HG03280 (cell line): ENCODE measurements at regions not wholly inside any gene's neighbourhood (a gene's known extent, or its start where the extent isn't known, plus 50 kb on each side); places are given as distances from the start of the nearest gene placed in this dataset.
A peak's percentile ranks its signal among the peaks of the same experiment; 100 is the strongest.
"Not testable (repeated sequence)": the region's sequence is repeated elsewhere in the genome, so short reads cannot be mapped to it uniquely, and the experiment has no call there.

Experiments used
- ATAC-seq: cut with Tn5 transposase; IDR thresholded peaks from one replicate; pipeline ENCODE4 v1.9.1; 2021; ENCODE audit warnings: mild to moderate bottlenecking, moderate library complexity; ENCODE audit not compliant: unreplicated experiment

DNA sequence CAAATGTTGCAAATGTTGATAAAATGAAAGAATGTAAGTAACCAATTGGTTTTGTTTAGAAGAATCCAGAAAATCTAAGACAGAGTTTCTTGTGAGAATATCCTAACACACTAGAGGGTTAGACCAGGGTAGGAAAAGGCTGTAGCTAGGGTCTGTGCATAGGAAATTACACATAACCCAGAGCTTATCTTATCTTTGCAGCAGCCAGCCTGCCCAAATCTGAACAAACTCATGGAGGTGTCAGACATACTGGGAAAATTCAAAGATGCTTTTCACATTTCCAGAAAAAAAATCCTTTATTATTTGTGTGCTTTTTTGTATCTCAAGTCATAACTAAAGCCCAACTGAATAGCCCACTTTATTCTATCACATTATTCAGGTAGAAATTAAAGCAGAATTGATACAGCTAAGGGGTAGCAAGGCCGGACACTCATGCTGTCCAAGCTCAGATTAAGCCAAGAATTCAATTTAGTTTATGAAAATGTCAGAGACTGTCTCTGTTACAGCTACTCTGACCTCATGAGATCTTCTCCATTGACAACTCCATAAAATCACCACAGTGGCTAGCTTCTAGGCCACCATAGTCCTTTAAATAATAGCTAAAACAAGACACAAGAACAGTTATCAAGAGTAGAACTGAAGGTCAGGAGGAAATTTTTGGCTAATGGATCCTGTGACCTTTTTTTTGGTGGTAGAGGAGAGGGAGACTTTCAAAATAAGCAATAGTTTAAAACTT is 169.6 kb upstream of the RASSF8 start:
- no peak for ATAC-seq

DNA sequence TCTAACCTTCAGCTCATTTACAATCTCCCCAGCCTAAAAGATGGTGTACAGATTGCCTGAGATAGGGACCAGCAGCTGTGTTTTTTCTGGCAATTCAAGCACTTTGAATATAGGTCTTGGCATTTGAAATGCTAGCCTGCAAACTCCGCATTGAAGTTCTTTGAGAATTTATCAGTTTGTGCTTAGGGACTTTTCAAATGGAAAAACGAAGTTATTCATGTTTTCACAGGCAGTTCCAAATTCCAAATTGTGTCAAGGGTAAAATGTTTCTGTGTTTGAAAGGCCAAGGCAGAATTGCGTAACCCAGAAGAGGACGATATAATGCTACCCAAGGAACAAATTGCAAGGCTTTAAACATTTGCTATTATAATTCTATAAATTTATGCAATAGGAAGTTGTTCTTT is 168.9 kb upstream of the RASSF8 start:
- ATAC-seq, result no peak

DNA sequence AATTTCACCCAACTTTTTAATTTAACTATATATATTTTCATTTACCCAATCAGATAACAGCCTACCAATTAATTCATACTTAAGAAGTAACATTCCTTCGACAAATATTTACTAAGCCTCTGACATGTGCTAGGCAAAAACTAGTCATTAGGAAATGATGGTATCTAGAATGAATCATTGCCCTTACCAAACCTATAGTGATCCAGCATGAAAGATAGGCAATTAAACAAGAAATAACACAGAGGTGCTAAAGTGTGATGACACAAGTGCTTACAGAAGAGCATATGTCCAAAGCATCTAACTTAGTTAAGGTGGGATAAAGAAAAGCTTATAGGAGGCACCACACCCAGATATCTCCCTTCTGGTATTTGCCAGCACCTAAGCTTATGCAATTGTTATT is 166.5 kb upstream of the RASSF8 start:
- no peak for ATAC-seq

DNA sequence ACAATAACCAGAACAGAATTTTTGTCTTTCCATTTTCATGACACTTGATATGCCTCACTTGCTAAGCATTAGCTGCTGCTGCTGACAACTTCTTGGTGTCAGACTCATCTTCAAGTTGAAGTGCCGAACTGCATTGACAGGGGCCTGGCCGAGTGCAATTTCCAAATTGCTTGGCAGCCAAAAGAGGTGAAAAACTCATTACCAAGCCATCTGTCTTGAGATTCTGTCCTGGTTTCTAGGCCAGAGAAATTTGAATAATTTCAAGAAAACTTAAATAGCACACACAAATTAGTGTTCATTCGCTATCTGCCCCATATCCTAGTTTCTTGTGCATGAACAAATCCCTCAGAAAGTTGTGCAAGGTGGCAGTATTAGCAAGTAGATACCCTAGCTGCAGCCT is 165.3 kb upstream of the RASSF8 start:
- ATAC-seq, result no peak

DNA sequence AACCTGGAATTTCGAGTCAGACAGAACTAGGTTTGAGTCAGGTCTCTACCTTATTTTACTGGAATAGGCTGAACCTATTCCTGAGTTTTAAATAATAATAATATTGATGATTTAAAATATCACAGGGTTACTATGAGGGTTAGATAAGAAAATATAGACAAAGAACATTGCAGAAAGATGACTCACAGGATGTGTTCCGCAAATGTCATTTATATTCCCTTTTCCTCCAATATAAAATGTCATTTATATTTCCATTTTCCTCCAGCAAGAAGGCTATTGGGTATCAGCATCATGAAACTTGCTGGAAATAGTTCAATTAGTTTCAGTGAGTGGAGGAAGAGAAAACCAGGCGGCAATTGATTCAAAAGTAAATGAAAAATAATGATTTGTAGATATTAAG is 163.9 kb upstream of the RASSF8 start:
- no peak for ATAC-seq

DNA sequence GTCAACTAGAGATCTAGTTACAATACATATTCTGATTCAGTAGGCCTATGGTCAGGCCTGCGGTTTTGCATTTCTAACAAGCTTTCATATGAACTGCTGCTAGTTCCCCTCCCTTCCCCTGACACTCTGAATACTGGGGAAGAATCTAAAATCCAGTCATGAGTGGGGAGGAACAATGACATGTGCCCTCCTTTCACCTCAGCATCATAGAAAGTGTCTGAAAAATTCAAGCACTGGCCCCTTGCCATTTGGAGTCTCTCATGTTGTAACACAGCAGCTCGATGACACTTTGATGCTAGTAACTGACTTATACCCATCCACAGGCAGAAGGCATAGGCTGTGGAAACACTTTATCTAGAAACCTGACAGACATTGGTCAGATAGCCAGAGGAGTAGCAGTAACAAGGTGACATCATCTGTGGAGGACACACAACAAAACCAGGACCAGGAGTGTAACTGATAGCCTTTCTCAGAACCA is 161.9 kb upstream of the RASSF8 start:
- no peak for ATAC-seq

DNA sequence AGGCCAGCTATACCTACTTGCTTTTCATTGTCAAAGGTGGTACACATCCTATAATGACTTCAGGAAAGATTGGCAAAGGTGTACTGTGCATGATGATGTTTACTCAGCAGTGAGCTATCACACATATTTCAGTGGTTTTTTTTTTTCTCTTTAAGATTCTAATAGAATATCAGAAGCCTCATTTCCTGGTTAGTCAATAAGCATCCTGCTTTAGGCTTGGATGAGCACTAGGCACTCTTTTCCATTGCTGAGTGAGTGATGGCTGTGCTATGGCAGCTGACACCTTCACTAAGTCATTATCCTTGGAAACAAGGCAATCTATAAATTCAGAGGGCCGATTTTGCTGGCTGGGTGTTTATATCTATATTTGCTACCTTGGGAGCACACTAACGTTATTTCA is 161.1 kb upstream of the RASSF8 start:
- ATAC-seq, result no peak

DNA sequence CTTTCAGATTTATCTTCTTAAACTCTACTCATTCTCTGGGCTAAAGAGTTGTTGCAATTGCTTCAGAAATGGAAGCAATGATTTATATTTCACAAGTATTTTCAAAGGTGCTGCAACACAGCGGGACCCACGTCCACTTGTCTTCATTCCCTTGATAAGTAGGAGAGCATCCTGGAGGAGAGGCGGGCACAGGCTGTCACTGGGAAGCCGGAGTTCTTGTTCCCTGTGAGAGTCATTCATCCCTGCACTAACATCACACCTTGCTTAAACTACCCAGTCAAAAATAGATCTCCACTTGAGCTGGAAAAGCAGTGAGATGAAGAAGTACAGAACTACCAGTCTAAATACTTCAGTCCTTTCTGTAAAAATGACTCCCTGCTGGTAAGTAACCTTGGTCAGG is 160.5 kb upstream of the RASSF8 start:
- no peak for ATAC-seq

DNA sequence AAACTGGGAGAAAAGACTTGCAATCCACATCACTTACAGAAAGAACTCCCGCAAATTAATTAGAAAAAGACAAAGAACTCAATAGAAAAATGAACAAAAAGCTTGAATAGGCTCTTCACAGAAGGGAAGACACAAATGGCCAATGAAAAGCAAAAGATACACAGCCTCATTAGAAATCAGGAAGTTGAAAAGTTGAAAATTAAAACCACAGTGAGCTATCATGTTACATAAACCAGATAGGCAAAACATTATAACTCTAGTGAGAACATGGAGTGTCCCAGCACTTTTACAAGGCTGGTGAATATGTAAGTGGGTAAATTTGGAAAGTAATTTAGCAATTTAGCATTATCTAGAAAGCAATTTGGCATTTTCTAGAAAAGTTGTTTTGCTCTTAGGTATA is 158.4 kb upstream of the RASSF8 start:
- no peak for ATAC-seq

DNA sequence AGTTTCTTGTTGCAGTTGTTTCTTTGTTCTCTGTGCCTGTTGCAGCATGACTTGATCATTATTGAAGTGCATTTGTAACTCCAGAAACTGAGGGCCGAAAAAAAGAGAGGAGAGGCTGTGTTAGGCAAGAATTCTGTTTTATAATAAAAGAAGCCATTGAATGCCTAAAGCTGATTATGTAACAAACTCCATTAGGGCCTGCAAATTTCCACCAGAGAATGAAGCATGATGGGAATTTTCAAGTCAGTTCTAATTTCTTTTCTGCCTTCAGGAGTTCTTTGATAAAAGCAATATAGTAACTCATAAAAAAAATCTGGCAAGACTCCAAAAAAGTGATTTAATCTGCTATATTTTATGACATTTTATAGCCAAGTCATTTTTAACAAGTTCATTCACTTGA is 156.7 kb upstream of the RASSF8 start:
- ATAC-seq, result no peak

DNA sequence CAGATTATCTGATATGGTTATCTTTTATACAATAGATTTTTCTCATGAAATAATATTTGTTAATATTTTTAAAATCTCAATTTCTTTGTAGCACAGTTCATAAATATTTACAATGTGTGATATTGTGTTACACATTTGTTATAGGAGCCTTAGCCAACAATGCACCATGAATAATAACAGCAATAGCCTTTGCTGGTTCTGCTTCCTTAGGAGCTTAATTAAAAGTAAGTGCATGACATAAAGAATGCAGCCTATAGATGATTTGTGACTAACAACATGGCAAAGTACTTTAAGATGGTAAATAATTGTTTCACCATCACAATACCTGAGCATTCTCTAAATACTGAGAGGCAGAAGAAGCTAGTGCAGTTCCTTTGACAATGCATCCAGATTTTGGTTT is 156.3 kb upstream of the RASSF8 start:
- no peak for ATAC-seq

DNA sequence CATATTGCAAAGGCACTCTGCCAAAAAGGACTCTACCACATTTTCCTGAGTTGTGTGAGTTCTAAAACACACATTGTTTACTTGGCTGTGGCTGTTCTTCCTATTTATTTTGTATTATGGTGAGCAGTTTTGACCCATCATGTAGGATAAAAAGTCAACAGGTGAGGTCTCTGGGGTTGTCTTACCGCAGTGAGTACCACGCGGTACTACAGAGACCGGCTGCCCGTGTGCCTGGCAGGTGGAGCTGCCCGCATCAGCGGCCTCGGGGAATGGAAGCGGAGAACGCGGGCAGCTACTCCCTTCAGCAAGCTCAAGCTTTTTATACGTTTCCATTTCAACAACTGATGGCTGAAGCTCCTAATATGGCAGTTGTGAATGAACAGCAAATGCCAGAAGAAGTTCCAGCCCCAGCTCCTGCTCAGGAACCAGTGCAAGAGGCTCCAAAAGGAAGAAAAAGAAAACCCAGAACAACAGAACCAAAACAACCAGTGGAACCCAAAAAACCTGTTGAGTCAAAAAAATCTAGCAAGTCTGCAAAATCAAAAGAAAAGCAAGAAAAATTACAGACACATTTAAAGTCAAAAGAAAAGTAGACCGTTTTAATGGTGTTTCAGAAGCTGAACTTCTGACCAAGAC is 155.3 kb upstream of the RASSF8 start:
- ATAC-seq, result not testable (repeated sequence)

DNA sequence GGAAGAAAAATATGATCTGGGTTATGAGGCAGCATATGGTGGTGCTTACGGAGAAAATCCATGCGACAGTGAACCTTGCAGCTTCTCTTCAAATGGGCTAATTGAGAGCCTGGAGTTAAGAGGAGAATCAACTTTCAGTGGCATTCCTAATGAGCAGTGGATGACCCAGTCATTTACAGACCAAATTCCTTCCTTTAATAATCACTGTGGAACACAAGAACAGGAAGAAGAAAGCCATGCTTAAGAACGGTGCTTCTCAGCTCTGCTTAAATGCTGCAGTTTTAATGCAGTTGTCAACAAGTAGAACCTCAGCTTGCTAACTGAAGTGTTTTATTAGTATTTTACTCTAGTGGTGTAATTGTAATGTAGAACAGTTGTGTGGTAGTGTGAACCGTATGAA is 154.2 kb upstream of the RASSF8 start:
- not testable (repeated sequence) for ATAC-seq

DNA sequence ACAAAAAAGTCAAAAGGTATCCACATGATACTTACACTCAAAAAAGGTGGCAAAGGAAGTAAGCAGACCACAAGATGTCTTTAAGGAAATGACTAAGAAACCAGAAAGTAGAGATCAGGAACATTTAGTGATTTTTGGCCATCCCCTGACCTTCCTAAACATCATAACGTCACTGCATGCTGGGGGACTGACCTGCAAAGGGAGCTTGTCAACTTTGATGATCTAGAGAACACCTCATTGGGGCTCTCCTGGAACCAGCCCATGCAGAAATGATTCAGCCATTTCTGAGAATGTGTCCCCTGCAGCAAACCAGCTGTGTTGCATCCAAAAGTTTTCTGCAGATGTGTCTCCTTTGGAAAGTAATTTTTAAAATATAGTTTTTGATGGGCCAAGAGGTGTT is 152.2 kb upstream of the RASSF8 start:
- no peak for ATAC-seq

DNA sequence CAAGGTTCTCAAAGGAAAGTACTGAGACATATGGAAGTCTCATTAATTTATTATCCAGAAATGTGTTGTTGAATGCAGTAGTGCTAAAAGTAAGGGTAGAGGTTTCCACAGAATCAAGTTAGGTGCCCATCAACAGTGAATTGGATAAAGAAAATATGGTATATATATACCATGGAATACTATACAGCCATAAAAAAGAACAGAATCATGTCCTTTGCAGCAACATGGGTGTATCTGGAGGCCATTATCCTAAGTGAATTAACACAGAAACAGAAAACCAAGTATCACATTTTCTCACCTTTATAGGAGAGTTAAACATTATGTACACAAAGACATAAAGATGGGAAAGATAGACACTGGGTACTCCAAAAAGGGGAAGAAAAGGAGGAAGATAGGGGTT is 149.9 kb upstream of the RASSF8 start:
- ATAC-seq, result no peak

DNA sequence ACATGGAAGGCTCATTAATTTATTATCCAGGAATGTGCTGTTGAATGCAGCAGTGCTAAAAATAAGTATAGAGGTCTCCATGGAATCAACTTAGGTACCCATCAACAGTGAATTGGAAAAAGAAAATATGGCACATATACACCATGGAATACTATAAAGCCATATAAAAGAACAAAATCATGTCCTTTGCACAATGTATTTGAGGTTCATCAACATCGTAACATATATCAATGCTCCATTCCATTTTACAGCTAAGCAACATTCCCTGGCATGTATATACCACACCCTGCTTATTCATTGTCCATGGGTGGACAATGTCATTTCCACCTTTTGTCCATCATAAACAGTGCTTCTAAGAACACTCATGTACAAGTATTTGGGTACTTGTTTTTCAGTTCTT is 147.8 kb upstream of the RASSF8 start:
- no peak for ATAC-seq

DNA sequence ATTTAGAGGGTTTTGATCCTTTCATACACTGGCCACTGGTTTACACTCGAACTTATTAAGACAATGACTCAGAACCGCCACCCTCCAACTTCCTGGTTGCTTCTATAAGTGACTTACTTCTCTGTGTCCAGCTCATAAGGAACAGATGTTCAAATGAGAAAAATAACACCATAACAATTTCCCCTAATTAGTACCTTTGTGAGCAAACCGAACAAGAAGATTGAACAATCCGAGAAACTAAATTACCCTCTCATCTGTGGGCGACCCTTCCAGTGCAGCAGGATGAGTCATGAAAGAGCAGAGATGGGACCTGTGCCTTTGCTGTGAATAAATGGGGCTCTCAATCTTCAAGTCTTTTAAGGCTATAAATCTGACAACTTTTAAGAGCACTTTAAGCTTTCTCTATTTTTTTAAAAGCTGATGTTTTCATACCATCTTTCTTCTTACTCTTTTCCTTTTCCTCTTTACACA is 146.8 kb upstream of the RASSF8 start:
- ATAC-seq, result peak; percentile 76

DNA sequence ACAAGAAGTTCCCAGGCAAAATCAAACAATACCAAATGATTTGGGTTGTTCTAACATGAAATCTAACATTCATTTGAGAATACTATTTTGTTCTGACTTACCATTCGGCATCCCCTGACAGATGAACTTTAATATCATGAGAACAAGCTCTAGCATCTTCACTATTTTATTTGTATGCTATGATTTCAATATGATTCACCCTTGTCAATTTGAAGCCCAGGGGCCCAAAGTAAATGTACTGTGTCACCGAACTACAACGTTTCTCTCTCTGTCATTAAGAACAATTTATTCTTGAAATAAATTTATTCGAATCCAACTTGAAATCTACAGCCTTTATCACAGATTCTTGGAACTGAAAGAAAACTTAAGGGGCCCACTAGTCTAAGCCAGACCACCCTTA is 146.2 kb upstream of the RASSF8 start:
- no peak for ATAC-seq

DNA sequence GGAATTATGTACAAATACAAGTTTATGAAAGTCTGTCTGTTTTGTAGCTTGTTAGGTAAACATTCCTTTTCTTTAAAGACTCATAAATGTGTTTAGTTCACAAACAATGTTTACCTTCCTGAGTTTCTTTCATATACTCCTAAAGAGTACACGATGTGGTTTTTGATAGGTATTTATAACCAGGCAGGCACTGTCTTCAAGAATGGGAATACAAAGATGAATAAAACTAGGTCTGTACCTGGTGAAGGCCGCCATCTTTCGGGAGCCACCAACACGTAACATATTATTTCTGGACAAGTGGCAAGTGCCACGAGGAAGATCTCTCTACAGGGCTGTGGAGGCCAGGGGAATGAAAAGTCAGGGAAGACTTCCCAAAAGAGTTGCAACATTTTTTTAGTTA is 144.6 kb upstream of the RASSF8 start:
- no peak for ATAC-seq

DNA sequence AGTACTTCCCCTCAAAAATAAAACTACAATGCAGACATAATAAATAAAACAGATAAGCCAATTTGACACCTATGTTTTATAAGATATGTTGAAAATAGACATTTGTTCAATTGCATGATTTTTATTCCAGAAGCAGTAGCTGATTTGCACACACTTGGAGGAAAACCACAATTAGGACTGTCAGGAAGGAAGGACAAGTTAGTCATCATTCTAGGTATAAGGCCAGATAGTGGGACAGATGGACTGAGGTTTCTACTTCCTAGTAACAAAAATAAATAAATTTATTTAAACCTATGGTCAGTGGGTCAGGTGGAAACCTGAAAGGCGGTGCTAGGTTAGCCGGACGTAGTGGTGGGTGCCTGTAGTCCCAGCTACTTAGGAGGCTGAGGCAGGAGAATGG is 141.8 kb upstream of the RASSF8 start:
- no peak for ATAC-seq

DNA sequence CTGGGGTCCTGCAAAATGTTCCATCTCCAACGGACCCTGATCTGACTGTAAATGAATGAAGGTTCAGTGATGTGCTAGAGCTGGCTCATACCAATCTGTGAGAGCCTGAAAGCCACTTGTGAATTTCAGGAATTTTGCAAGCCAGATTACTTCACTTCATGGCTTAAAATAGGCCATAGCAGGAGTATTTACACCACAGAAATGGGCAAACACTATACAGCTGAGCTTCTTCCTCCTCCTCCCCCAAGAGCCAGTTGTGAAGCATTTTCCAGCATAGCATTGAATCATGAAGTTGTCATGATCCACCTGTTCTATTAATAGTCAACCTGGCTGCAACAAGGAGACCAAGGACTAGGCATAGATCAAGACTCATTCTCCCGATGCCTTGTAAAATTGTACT is 141.3 kb upstream of the RASSF8 start:
- ATAC-seq, result no peak

DNA sequence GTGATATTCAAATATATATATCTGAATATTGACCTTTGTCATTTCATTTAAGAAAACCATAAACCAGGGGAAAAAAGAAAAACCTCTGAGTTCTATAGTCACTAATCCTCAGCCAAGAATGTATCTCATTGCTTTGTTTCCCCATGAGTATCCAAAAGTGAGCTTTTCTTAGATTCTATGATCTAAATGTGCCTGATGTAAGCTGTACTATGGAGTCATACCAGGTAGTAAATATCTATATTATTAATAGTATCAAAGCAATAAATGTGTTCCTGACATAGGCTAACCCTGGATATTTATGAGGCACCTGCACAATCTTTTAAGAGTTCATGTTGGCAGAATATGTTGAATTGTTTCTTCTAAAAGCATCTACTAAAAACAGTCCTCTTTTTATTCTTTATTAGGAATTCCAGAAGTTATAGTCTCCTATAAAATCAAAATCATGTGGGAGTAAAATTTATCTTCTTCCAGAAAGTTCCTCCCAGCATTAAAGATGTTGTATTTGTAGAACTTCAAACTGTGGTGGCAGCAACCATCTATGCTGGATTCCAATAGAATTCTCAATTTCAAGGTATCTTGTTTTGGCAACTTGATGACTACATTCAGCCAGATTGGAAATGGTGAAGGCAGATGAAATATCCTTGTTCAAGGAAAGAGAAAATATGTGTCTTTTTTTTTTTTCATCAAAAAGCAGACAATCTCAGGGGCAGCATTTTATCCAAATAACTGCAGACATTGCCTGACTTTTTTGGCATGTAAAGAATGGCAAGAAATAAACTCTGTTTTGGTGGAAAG is 139.7 kb upstream of the RASSF8 start:
- no peak for ATAC-seq
